Trophoblast cell (in vitro differentiated cells and primary cell): ENCODE measurements at regions not wholly inside any gene's neighbourhood (a gene's known extent, or its start where the extent isn't known, plus 50 kb on each side); places are given as distances from the start of the nearest gene placed in this dataset.

Source experiments
- DNase-seq, 2 donors: peaks; one replicate each; pipeline ENCODE4 v3.0.0-alpha.2; 2016
- H2AFZ ChIP-seq: 2 replicates; pipeline ENCODE4 v1.6.1; 2013; ENCODE audit warnings: low read length, moderate library complexity, mild to moderate bottlenecking; ENCODE audit not compliant: insufficient read depth, poor library complexity
- H2AK5ac ChIP-seq: 2 replicates; pipeline ENCODE4 v1.6.1; 2013; ENCODE audit warnings: mild to moderate bottlenecking, low read length
- H2BK120ac ChIP-seq: 2 replicates; pipeline ENCODE4 v1.6.1; 2013; ENCODE audit warnings: low read length, mild to moderate bottlenecking, moderate library complexity; ENCODE audit not compliant: insufficient read depth, poor library complexity
- H2BK12ac ChIP-seq: 2 replicates; pipeline ENCODE4 v1.6.1; 2013; ENCODE audit warnings: mild to moderate bottlenecking, low read length, moderate library complexity
- H2BK5ac ChIP-seq: 2 replicates; pipeline ENCODE4 v1.6.1; 2013; ENCODE audit warnings: low read length, low read depth, moderate library complexity, mild to moderate bottlenecking; ENCODE audit not compliant: poor library complexity
- H3K14ac ChIP-seq: 2 replicates; pipeline ENCODE4 v1.6.1; 2013; ENCODE audit warnings: mild to moderate bottlenecking, low read length
- H3K18ac ChIP-seq: 2 replicates; pipeline ENCODE4 v1.6.1; 2013; ENCODE audit warnings: mild to moderate bottlenecking, low read length
- H3K23ac ChIP-seq: 2 replicates; pipeline ENCODE4 v1.6.1; 2013; ENCODE audit warnings: low read length
- H3K27ac ChIP-seq: 2 replicates; pipeline ENCODE4 v1.5.1; 2013; ENCODE audit warnings: low read depth, mild to moderate bottlenecking, inconsistent platforms, low read length, moderate library complexity
- H3K27me3 ChIP-seq: 2 replicates; pipeline ENCODE4 v1.6.1; 2013; ENCODE audit warnings: inconsistent platforms, mild to moderate bottlenecking, low read length, moderate library complexity; ENCODE audit not compliant: insufficient read depth
- H3K36me3 ChIP-seq, 2 experiments: 1 replicate in 1 of 2; 2 replicates in 1 of 2; pipeline ENCODE4 v1.6.1; 2013; ENCODE audit warnings: low read length in 2 of 2, mild to moderate bottlenecking in 2 of 2, moderate library complexity in 1 of 2; ENCODE audit not compliant: insufficient read depth in 2 of 2, control insufficient read depth in 1 of 2
- H3K4ac ChIP-seq: 2 replicates; pipeline ENCODE4 v1.6.1; 2013; ENCODE audit warnings: low read depth, mild to moderate bottlenecking, low read length, moderate library complexity
- H3K4me1 ChIP-seq, 2 experiments: 1 replicate in 1 of 2; 2 replicates in 1 of 2; pipeline ENCODE4 v1.6.1; 2013; ENCODE audit warnings: low read length in 2 of 2, mild to moderate bottlenecking in 2 of 2, moderate library complexity in 1 of 2; ENCODE audit not compliant: insufficient read depth in 2 of 2, control insufficient read depth in 1 of 2
- H3K4me2 ChIP-seq: 2 replicates; pipeline ENCODE4 v1.6.1; 2013; ENCODE audit warnings: inconsistent platforms, mild to moderate bottlenecking, low read length, moderate library complexity
- H3K4me3 ChIP-seq: 2 replicates; pipeline ENCODE4 v1.5.1; 2013; ENCODE audit warnings: mild to moderate bottlenecking, low read depth, low read length, inconsistent platforms
- H3K79me1 ChIP-seq: one replicate; pipeline ENCODE4 v1.6.1; 2013; ENCODE audit warnings: low read length
- H3K79me2 ChIP-seq: 2 replicates; pipeline ENCODE4 v1.6.1; 2013; ENCODE audit warnings: low read length, mild to moderate bottlenecking; ENCODE audit not compliant: control insufficient read depth, insufficient read depth, poor library complexity
- H3K9ac ChIP-seq: 2 replicates; pipeline ENCODE4 v1.6.1; 2013; ENCODE audit warnings: mild to moderate bottlenecking, low read length
- H3K9me3 ChIP-seq: 2 replicates; pipeline ENCODE4 v1.6.1; 2013; ENCODE audit warnings: low read depth, mild to moderate bottlenecking, control low read depth, inconsistent platforms, low read length; ENCODE audit not compliant: insufficient read depth
- H4K12ac ChIP-seq: 2 replicates; pipeline ENCODE4 v1.6.1; 2013; ENCODE audit warnings: low read depth, mild to moderate bottlenecking, low read length, moderate library complexity
- H4K8ac ChIP-seq: 2 replicates; pipeline ENCODE4 v1.6.1; 2013; ENCODE audit warnings: low read depth, mild to moderate bottlenecking, low read length, moderate library complexity
- H4K91ac ChIP-seq: one replicate; pipeline ENCODE4 v1.6.1; 2013; ENCODE audit warnings: low read depth, mild to moderate bottlenecking, low read length, moderate library complexity
- WGBS: extraction: QIAGEN DNeasy Blood & Tissue Kit; methylation state at CpG from one replicate; pipeline ENCODE4 v1.1.7; 2013; ENCODE audit warnings: missing lambda C conversion rate; ENCODE audit not compliant: insufficient read length, insufficient coverage; ENCODE audit errors: extremely low coverage; 5-methylcytosine and 5-hydroxymethylcytosine counted together

DNA sequence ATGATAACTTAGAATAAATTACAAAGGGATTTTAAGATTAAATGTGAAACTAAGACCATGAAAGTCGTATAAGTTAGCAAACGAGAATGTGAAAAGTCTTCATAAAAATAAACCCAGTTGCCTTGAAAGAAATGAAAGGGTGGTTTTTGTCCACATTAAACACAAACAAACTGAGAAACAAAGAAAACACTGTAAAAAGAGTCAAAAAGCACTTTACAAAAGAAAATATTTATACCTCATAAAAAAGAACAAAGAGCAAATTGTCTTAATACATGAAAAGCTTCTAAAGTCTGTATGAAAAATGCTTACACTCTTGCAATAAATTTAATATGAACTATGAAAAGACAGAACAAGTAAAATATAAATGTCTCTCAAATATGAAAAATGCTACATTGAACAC is 865.9 kb upstream of the CADM2 start:
- Histone ChIP-seq H3K27me3 (no peaks in the 10 kb centered on the region), H2BK120ac (no peak overlapping the region), H3K4me3 (no peak overlapping the region), H3K23ac (no peak overlapping the region), H2AK5ac (no peak overlapping the region), H4K91ac (no peak overlapping the region), H3K4me2 (no peak overlapping the region), H3K27ac (no peak overlapping the region), H4K8ac (no peak overlapping the region), H3K36me3 (no peaks in the 10 kb centered on the region), H4K12ac (no peak overlapping the region), H2AFZ (no peak overlapping the region), H3K18ac (no peak overlapping the region), H3K4ac (no peak overlapping the region), H2BK12ac (no peak overlapping the region), H3K79me1 (no peaks in the 10 kb centered on the region), H3K4me1 (no peaks in the 10 kb centered on the region), H3K14ac (no peak overlapping the region), H2BK5ac (no peak overlapping the region), H3K9ac (no peak overlapping the region), H3K79me2 (no peaks in the 10 kb centered on the region), H3K9me3 (no peaks in the 10 kb centered on the region)
- no CpG with 5 or more reads among the region's 2 CpGs for WGBS
- no peak for DNase-seq

DNA sequence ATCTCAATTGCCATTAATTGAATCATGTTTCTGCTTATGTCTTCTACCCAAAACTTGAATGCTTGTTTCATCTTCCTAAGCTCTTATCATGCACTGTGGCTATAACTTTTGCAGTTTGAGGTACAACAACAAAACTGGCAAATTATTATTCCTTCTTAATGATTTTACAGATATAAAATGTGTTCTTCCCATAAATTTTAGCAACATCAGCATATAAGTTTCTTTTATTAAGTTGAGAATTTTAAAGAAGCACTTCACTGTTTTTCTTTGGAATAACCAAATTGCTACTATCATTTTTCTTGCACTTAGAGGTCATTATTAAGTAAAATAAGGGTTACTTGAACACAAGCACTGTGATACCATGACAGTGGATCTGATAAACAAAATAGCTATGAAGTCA is 862.6 kb upstream of the CADM2 start:
- Histone ChIP-seq H4K12ac (no peak overlapping the region), H2AK5ac (no peak overlapping the region), H3K9ac (no peak overlapping the region), H3K36me3 (no peaks in the 10 kb centered on the region), H3K18ac (no peak overlapping the region), H2BK120ac (no peak overlapping the region), H4K91ac (no peak overlapping the region), H3K79me1 (no peaks in the 10 kb centered on the region), H3K23ac (no peak overlapping the region), H2BK5ac (no peak overlapping the region), H3K4me2 (no peak overlapping the region), H3K27me3 (no peaks in the 10 kb centered on the region), H4K8ac (no peak overlapping the region), H2AFZ (no peak overlapping the region), H3K4me1 (no peaks in the 10 kb centered on the region), H3K27ac (no peak overlapping the region), H3K4ac (no peak overlapping the region), H3K9me3 (no peaks in the 10 kb centered on the region), H2BK12ac (no peak overlapping the region), H3K79me2 (no peaks in the 10 kb centered on the region), H3K14ac (no peak overlapping the region), H3K4me3 (no peak overlapping the region)
- no peak for DNase-seq

DNA sequence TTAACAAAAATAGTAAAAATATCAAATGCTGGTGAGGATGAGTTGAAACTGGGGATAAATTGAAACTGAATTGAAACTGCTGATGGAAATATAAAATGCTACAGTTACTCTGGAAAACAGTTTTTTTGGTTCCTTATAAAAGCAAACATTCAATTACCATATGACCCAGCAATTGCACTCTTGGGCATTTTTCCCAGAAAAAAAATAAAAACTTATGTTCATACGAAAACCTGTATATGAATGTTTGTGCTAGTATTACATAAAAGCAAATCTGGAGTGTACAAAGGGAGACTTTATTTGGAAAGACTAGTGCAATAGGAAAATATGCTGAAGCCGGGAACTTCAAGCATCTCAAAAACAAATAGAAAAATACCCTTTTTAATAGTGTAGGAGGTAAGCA is 857.9 kb upstream of the CADM2 start:
- Histone ChIP-seq H3K36me3 (no peaks in the 10 kb centered on the region), H3K79me2 (no peaks in the 10 kb centered on the region), H3K4me1 (no peaks in the 10 kb centered on the region), H3K27me3 (no peaks in the 10 kb centered on the region), H4K8ac (no peak overlapping the region), H3K14ac (no peak overlapping the region), H4K91ac (no peak overlapping the region), H3K4me2 (no peak overlapping the region), H3K79me1 (no peaks in the 10 kb centered on the region), H3K18ac (no peak overlapping the region), H2BK12ac (no peak overlapping the region), H3K23ac (no peak overlapping the region), H3K9ac (no peak overlapping the region), H3K4me3 (no peak overlapping the region), H2BK120ac (no peak overlapping the region), H4K12ac (no peak overlapping the region), H3K4ac (no peak overlapping the region), H2AK5ac (no peak overlapping the region), H3K9me3 (no peaks in the 10 kb centered on the region), H2BK5ac (no peak overlapping the region), H2AFZ (no peak overlapping the region), H3K27ac (no peak overlapping the region)
- WGBS: no CpG with 5 or more reads among the region's 2 CpGs
- DNase-seq: no peak

DNA sequence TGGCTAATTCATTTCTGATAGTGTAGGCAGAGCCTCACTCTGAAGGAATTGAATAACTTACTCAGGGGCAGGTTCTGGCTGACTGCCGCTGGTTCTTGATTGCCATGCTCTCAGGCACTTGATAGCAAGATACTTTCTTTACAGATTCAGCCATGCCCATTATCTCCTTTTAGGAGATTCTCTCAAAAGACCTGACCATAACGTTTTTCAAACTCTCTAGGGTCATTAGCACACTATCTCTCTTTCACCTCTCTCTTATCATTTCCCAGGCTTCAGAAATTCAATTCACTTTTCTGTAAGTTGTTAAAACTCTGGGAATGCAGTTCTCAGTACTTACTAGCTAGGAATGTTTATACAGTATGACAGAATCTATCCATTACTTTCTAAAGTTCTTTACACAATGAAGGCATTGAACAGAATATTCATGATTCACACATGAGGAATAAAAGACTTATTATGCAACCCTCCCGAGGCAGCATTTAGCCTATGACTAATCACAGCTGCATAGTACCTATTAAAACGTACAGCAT is 850.3 kb upstream of the CADM2 start:
- H3K4me2 ChIP-seq: no peak overlapping the region
- no peak overlapping the region for H3K23ac ChIP-seq
- H3K4ac ChIP-seq: no peak overlapping the region
- peak in 1 of 2 donors; percentile 33 for DNase-seq
- H3K27ac ChIP-seq: no peak overlapping the region
- no peak overlapping the region for H2BK5ac ChIP-seq
- H2BK12ac ChIP-seq: no peak overlapping the region
- H4K91ac ChIP-seq: no peak overlapping the region
- no peaks in the 10 kb centered on the region for H3K9me3 ChIP-seq
- no peak overlapping the region for H2AK5ac ChIP-seq
- H3K18ac ChIP-seq: no peak overlapping the region
- WGBS: no CpG with 5 or more reads among the region's 4 CpGs
- H3K4me1 ChIP-seq: no peaks in the 10 kb centered on the region
- H3K79me1 ChIP-seq: no peaks in the 10 kb centered on the region
- H3K9ac ChIP-seq: no peak overlapping the region
- no peak overlapping the region for H3K14ac ChIP-seq
- H3K4me3 ChIP-seq: no peak overlapping the region
- no peaks in the 10 kb centered on the region for H3K36me3 ChIP-seq
- H4K8ac ChIP-seq: no peak overlapping the region
- H3K79me2 ChIP-seq: no peaks in the 10 kb centered on the region
- H2AFZ ChIP-seq: no peak overlapping the region
- H3K27me3 ChIP-seq: no peaks in the 10 kb centered on the region
- no peak overlapping the region for H4K12ac ChIP-seq
- no peak overlapping the region for H2BK120ac ChIP-seq
